ENCODE measurements at regions not wholly inside any gene's neighbourhood (a gene's known extent, or its start where the extent isn't known, plus 50 kb on each side); places are given as distances from the start of the nearest gene placed in this dataset.
A peak's percentile ranks its signal among the peaks of the same experiment; 100 is the strongest.
"Not testable (repeated sequence)": the region's sequence is repeated elsewhere in the genome, so short reads cannot be mapped to it uniquely, and the experiment has no call there.

- DNase-seq, result no peak
Observed at GRCh38 chr4:85018983-85019382, 52.5 kb upstream of the WDFY3 start.

DNA sequence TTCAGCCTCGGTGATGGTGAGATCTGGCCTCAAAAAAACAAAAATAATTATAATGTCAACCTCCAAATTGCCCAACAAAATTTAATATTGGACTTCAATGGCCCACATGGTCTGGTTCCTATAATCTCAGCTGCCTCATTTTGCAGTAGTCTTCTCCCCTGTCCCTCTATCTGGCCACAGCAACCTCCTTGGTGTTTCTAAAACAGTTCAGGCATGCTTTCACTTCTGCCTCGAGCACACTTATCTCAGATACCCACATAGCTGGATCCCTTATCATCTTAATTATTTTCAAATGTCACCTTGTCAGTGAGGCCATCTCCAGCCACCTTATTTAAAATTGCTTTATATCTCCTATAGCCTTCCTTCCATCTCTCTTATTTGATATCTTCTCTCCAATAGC is 52.9 kb upstream of the WDFY3 start:
- no peak for DNase-seq

DNA sequence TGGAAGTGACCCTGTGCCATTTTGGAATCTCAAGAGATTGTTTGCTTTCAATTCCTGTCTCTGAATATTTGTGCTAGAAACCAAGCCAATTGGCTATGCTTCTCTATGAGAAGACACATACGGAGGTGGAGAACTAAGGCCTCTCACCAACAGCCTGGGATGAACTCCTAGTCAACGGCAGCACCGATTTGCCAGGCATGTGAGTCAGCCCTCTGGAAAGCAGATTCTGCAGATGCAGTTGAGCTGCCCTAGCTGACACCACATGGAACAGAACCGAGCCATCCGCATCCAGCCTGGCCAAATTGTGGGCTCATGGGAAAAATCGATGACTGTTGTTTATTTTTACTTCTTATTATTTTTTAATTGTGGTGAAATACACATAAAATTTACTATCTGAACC is 58.2 kb upstream of the WDFY3 start:
- DNase-seq, result no peak

DNA sequence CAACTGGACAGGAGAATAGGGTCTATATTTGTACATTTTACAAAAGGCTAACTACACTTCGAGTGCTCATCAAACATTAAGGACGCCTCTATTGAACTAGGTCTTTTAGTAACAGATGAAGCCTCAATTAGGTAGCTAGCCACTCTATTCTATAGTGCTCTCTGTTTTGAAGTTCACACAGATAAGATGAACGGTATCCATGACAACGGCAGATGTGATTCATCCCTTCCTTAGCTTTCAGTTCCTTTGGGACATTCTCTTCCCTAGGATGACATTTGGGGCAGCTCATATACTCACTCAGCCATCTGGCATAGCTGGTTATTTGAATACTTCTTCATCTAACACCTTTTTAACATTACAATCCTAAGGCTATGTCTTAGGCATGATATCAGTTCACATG is 62.4 kb upstream of the WDFY3 start:
- no peak for DNase-seq

DNA sequence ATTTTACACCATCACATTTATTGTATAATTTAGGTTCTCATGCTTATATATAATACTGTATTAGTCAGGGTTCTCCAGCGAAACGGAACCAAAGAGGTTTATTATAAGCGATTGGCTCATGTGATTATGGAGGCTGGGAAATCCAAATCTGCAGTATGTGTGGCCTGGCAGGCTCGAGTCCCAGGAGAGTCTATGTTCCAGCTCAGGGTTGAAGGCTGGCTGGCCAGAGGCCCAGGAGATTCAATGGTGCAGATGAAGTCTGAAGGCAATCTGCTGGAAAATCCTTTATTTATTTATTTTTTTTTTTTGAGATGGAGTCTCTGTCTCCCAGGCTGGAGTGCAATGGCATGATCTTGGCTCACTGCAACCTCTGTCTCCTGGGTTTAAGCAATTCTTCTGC is 63.0 kb upstream of the WDFY3 start:
- no peak for DNase-seq

DNA sequence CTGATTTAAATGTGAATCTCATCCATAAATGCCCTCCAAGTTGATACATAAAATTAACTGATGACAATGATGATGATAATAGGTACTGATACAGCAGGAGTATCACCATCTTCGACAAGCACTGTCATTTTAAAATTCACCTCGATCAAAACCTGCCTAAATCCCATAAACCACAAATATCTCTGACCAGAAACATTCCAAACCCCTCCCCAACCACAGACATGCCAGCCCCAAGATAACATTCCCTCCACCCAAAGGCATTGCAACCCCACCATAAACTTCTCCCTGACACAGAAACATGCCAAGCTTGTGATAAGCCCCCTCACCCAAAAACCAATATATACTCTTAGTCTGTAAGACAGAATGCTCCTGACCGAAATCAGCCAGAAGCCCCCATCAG is 63.7 kb upstream of the WDFY3 start:
- no peak for DNase-seq

- not testable (repeated sequence) for DNase-seq
Observed at GRCh38 chr4:85033838-85034237, 67.3 kb upstream of the WDFY3 start.

DNA sequence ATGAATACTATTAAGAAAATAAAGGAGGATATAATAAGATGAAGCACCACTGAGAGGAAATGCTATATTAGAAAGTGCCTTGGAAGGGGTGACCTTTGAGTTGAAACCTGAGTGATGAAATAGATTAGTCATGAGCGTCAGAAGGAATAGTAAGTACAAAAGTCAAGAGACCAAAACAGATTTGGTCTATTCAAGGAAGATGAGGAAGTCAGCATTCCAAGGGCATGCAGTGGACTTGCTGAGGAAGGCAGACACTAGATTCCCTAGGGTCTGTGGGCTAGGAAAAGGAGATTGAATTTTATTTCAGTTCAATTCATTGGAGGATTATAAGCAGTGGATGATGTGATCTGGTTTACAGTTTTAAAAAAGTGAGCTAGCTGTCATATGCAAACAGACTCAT is 73.0 kb upstream of the WDFY3 start:
- DNase-seq, result no peak

GRCh38 chr4:85043812-85044496 is 77.5 kb upstream of the WDFY3 start:
- DNase-seq, result not testable (repeated sequence)

GRCh38 chr4:85050736-85051135 is 84.2 kb upstream of the WDFY3 start:
- peak; percentile 36 for DNase-seq

GRCh38 chr4:85051526-85051925 is 85.0 kb upstream of the WDFY3 start:
- no peak for DNase-seq

GRCh38 chr4:85054925-85055324 is 88.4 kb upstream of the WDFY3 start:
- not testable (repeated sequence) for DNase-seq

DNA sequence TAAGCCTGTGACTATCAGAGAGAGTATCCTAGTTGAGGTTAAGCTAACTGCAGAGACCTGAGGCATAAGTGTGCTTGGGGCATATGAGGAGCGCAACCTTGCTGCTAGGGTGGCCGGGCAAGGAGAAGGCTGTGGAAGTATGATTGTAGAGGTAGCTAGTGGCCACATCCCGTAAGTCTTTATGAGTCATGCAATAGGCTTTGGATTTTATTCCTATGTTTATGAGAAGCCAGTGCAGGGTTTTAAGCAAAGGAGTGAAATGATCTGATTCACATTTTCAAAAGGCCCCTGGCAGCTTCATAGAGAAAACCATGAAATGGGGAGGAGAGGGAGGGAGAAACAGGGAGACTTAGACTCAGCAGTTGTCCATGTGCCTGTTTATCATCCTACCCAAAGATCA is 92.1 kb upstream of the WDFY3 start:
- DNase-seq, result no peak

DNA sequence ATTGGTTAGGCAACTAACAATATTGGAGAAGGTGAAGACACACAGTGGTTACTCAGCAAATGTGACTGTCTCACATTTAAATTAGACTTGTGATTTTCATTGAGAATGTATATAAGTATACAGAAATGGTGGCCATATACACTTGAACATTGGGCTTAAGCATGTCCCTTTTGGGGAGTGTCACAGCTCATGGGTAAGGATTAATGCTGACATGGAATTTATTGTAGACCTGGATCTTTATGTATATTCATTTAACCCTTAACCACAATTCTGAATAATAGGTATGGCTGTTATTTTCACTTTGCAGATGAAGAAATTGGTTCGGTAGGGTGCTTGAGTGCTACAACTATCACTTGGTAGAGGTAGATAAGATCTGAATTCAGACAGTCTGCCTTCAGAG is 95.5 kb upstream of the WDFY3 start:
- DNase-seq, result no peak

GRCh38 chr4:85062466-85062865 is 96.0 kb upstream of the WDFY3 start:
- no peak for DNase-seq

GRCh38 chr4:85067342-85067741 is 100.9 kb upstream of the WDFY3 start:
- no peak for DNase-seq

GRCh38 chr4:85078016-85078415 is 111.5 kb upstream of the WDFY3 start:
- no peak for DNase-seq

DNA sequence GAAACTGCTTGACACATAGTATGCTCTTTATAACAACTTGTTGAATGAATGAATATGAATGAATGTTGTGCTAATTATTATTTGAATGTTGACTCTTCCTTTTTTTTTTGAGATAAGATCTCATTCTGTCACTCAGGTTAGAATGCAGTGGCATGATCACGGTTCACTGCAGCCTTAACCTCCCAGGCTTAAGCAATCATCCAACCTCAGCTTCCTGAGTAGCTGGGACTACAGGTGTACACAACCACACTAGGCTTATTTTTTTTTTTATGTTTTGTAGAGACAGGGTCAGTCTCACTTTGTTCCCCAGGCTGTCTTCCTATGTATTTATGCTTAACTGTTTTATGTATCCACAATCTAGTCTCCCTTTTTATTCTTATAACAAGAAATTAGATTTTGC is 114.7 kb upstream of the WDFY3 start:
- DNase-seq, result no peak

GRCh38 chr4:85084371-85085094 is 118.0 kb upstream of the WDFY3 start:
- DNase-seq, result peak; percentile 18

- DNase-seq, result no peak
Observed at GRCh38 chr4:85086721-85087120, 120.2 kb upstream of the WDFY3 start.

GRCh38 chr4:85092536-85092935 is 126.0 kb upstream of the WDFY3 start:
- no peak for DNase-seq

DNA sequence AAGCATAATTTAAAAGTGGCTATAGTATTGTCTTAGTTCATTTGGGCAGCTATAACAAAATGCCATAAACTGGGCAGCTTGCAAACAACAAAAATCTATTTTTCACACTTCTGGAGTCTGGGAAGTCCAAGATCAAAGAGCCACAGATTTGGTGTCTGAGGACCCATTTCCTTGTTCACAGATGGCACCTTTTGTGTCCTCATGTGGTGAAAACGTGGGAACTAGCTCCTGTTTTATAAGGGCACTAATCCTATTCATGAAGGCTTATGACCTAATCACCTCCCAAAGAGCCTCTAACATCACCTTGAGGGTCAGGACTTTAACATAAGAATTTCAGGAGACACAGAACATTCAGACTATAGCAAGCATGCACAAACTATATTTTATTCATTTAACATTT is 126.5 kb upstream of the WDFY3 start:
- DNase-seq, result no peak

DNA sequence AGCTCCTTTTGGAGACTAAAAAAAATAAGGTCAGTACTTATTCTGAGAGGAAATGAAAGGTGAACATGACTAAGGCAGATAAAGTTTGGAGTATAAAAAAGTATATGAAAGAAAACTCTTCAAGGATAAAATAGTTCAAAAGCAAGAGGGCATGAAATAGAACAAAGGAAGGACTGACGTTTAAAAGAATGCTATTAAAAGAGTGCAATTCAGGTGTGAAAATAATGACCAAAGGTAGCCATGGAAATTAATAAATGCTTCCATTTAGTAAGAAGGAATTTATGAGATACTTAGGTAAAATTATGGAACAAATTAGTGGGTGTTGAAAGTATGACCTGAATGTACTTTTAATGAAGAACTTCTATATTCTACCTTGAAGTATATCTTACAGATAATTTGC is 128.2 kb upstream of the WDFY3 start:
- no peak for DNase-seq

DNA sequence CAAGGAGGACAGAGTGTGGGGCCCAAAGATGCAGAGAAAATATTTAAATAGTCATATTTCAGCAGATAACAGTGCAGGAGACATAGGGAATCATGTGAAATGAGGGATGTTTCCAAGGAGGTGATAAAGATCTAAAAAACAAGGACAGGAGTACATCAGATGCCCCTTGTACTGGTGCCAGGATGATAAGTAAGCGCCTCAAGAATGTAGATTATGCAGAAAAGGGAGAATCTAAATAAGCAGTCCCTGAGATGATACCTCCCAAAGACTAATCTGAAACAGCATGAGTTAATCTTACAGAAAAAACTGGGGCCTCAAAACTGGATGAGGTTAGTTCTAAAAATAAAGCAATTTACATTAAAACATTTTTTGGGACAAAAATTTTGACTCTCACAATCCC is 136.1 kb upstream of the WDFY3 start:
- DNase-seq, result no peak

- no peak for DNase-seq
Observed at GRCh38 chr4:85106166-85106565, 139.7 kb upstream of the WDFY3 start.
